Psoas muscle (tissue), 7 donors: ENCODE measurements at regions not wholly inside any gene's neighbourhood (a gene's known extent, or its start where the extent isn't known, plus 50 kb on each side); places are given as distances from the start of the nearest gene placed in this dataset.

Source experiments
- ATAC-seq, 4 donors: fragments of 200-7000 bp; cut with Tn5 transposase; one replicate each; pipeline ENCODE4 v1.9.1; 2020; ENCODE audit warnings: moderate library complexity in 3 of 4, mild to moderate bottlenecking in 2 of 4
- DNase-seq, 2 donors: peaks; one replicate each; pipeline ENCODE4 v3.0.0-alpha.2; 2020
- H3K27ac ChIP-seq: fragments of 200-600 bp; one replicate; pipeline ENCODE4 v1.8.0; 2022
- H3K27me3 ChIP-seq, 3 donors: fragments of 200-600 bp in 1 of 3; one replicate each; pipeline versions ENCODE4 v1.6.1 to v1.8.0; 2013 to 2022; ENCODE audit warnings: low read length in 2 of 3, mild to moderate bottlenecking in 2 of 3, moderate library complexity in 1 of 3; ENCODE audit not compliant: insufficient read depth in 3 of 3
- H3K36me3 ChIP-seq, 2 donors: fragments of 200-600 bp in 1 of 2; one replicate each; pipeline versions ENCODE4 v1.6.1 to v1.8.0; 2013 to 2022; ENCODE audit warnings: low read depth in 1 of 2, mild to moderate bottlenecking in 1 of 2, moderate library complexity in 1 of 2; ENCODE audit not compliant: insufficient read depth in 1 of 2
- H3K4me1 ChIP-seq: fragments of 200-600 bp; one replicate; pipeline ENCODE4 v1.8.0; 2022
- H3K4me3 ChIP-seq: fragments of 200-600 bp; one replicate; pipeline ENCODE4 v1.8.0; 2022; ENCODE audit warnings: mild to moderate bottlenecking
- H3K9me3 ChIP-seq: fragments of 200-600 bp; one replicate; pipeline ENCODE4 v1.8.0; 2022
- CTCF ChIP-seq: fragments of 200-600 bp; IDR thresholded peaks from one replicate; pipeline ENCODE4 v1.8.0; 2022; ENCODE audit warnings: antibody characterized with exemption
- WGBS, 3 donors: extraction: QIAGEN DNeasy Blood & Tissue Kit; methylation state at CpG; one replicate each; pipeline versions ENCODE4 v1.1.6 to v1.1.7; 2013; 5-methylcytosine and 5-hydroxymethylcytosine counted together
- intact Hi-C, 2 donors: fragments of 100-400 bp; cut with DNase I; formaldehyde crosslinking; loops; one replicate each; pipeline versions ENCODE4 v1.11.0 to v1.14.2; 2022
- donor health status: healthy with polysubstance abuse.
- donor health status: DM: no; HTN: no; CAD: no; lungs with moderate emphysema.
- donor health status: Bipolar disorder and iron deficiency.
- donor health status: healthy.
- donor health status: DM: yes; HTN: yes; CAD: no.
- donor health status: DM: no; HTN: no; CAD: no.
- donor health status: DM: yes; HTN: yes; CAD: no.

- no peak for DNase-seq
- intact Hi-C loops: no loop called here
- H3K9me3 ChIP-seq: no peaks in the 10 kb centered on the region
- H3K36me3 ChIP-seq: no peaks in the 10 kb centered on the region
- no peak for TF ChIP-seq CTCF
- ATAC-seq: no peak
- H3K27ac ChIP-seq: no peak overlapping the region
- no peaks in the 10 kb centered on the region for H3K27me3 ChIP-seq
- WGBS, 3 donors: 84 to 90% (median 87%) methylated on average over 29 to 32 of the region's 32 CpGs
- no peak overlapping the region for H3K4me3 ChIP-seq
- peaks cover 11% of the 10 kb centered on the region for H3K4me1 ChIP-seq
These were observed 221.9 kb downstream of the TTLL2 start for GRCh38 chr6:167546611-167547327.

GRCh38 chr6:167547328-167547692 is 222.4 kb downstream of the TTLL2 start:
- TF ChIP-seq CTCF: no peak
- H3K27me3 ChIP-seq: no peaks in the 10 kb centered on the region
- no peak overlapping the region for H3K4me3 ChIP-seq
- ATAC-seq (no peak), DNase-seq (no peak)
- H3K36me3 ChIP-seq: no peaks in the 10 kb centered on the region
- H3K27ac ChIP-seq: no peak overlapping the region
- H3K9me3 ChIP-seq: no peaks in the 10 kb centered on the region
- intact Hi-C loops: no loop called here
- peaks cover 11% of the 10 kb centered on the region for H3K4me1 ChIP-seq

- Histone ChIP-seq H3K4me1 (peaks cover 11% of the 10 kb centered on the region), H3K27ac (no peak overlapping the region), H3K36me3 (no peaks in the 10 kb centered on the region), H3K9me3 (no peaks in the 10 kb centered on the region), H3K4me3 (no peak overlapping the region), H3K27me3 (no peaks in the 10 kb centered on the region)
- TF ChIP-seq CTCF: no peak
- ATAC-seq: no peak
- 55 to 70% (median 61%) methylated on average over 7 of the region's 7 CpGs for WGBS, 3 donors
- intact Hi-C loops: no loop called here
- DNase-seq: no peak
These were observed 222.9 kb downstream of the TTLL2 start for GRCh38 chr6:167547751-167548150.

- no peak for TF ChIP-seq CTCF
- intact Hi-C loops: no loop called here
- WGBS, 3 donors: 67 to 96% (median 88%) methylated on average over 5 of the region's 5 CpGs
These were observed 223.6 kb downstream of the TTLL2 start for GRCh38 chr6:167548451-167548850.

GRCh38 chr6:167549213-167549612 is 224.3 kb downstream of the TTLL2 start:
- Histone ChIP-seq H3K27me3 (no peaks in the 10 kb centered on the region), H3K4me3 (no peak overlapping the region), H3K4me1 (peaks cover 11% of the 10 kb centered on the region), H3K36me3 (no peaks in the 10 kb centered on the region), H3K27ac (no peak overlapping the region), H3K9me3 (no peaks in the 10 kb centered on the region)
- DNase-seq (no peak), ATAC-seq (no peak)
- WGBS, 3 donors: 85 to 95% (median 91%) methylated on average over 9 of the region's 9 CpGs
- intact Hi-C loops: no loop called here
- no peak for TF ChIP-seq CTCF

More at GRCh38 chr6:167548451-167548850, 223.6 kb downstream of the TTLL2 start:
- Histone ChIP-seq H3K9me3 (no peaks in the 10 kb centered on the region), H3K4me3 (no peak overlapping the region), H3K27ac (no peak overlapping the region), H3K4me1 (peaks cover 11% of the 10 kb centered on the region), H3K27me3 (no peaks in the 10 kb centered on the region), H3K36me3 (no peaks in the 10 kb centered on the region)
- DNase-seq (no peak), ATAC-seq (no peak)
